HG03103 (cell line): ENCODE measurements at regions not wholly inside any gene's neighbourhood (a gene's known extent, or its start where the extent isn't known, plus 50 kb on each side); places are given as distances from the start of the nearest gene placed in this dataset.

Experiments
- ATAC-seq: cut with Tn5 transposase; IDR thresholded peaks from one replicate; pipeline ENCODE4 v1.9.1; 2021; ENCODE audit warnings: low read depth; ENCODE audit not compliant: unreplicated experiment

DNA sequence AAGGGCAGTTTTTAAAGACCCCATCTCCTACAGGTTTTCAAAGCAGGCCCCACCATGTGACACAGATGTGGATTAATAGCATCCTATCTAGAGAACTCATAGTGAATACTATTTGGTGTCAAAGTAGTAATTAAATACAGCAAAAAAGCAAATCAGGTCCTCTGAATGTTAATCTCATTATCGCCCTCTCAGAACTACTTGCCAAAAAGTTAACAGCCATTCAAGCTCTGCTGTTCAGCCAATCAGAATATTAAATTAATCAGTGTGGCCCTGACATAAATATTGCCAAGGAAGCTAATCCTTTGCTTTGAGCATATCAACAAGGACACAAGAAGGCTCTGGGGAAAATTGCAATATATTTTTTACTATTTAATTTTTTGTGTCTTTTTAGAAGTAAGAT, 428.9 kb upstream of the SOX11 start:
- ATAC-seq: no peak

DNA sequence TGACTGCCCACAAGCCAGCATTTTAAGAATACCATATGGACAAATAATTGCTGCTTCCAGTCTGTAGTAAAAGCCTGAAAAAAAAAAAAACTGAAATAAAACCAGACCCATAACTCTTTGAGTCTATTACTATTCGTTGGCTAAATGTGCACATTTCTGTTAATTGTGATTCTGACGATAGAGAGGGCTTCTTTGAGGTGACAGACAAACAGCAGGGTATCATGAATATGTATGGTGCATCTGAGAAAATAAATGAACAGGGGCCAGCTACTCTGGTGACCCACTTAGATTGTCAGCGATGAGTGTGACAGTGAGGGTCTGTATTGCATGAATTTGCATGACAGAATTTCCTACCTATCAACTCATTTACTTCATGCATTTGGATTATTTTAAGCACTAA, 427.8 kb upstream of the SOX11 start:
- ATAC-seq: no peak

DNA sequence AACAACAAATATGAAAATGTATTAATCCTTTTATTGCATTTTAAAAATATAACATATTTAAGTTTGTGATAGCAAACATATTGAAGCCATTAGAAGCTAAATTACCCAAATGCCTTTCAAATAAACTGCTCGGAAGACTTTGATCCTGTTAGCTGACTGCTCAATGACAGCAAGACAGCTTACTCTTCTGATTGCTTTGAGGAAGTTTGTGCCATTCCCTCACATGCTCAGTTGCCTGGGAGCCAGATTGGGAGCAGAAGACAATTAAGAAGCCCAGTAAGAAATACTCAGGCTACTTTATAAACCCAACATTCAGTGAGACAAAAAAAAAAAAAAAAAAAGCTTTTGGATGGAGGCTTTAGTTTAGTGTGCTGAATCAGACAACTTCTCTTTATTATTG, 407.1 kb upstream of the SOX11 start:
- no peak for ATAC-seq

DNA sequence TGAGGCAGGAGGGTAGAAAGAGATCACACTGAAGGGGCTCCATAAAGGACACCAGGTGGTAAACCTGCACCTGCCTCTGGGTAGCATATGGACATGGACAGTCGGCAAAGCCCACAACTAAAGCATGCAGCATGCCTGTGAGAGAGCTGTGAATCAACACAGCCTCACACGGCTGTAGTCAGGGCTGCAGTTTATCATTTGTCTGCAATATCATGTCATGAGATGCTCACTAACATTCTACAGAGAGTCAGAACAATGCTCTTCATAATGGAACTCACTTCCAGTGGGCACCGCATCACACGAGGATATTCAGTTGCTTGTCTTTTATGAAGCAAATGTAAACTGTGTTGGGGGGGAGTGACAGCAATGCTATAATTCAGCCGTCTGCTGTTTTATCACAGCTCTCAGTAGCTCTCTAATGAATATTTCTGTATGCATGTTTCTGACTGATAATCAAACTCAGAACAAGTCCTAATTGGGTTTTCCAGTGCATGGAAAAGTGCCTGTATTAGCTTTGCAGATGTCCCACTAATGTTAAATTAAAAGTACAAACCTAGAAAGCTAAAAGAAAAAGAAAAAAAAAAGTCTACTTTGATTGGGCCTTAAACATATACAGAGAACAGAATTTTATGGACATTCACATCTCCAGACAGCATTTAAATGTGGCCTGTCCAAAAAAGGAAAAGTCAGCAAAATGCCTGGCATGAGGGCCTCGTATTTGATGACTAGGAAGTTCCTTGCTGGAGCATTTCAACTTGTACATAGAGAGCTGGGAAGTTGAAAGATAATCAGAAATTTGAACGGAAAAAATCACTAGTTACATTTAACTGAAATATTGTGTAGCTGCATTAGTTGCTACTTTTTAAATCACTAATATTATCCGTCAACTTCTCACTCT, 406.1 kb upstream of the SOX11 start:
- no peak for ATAC-seq

DNA sequence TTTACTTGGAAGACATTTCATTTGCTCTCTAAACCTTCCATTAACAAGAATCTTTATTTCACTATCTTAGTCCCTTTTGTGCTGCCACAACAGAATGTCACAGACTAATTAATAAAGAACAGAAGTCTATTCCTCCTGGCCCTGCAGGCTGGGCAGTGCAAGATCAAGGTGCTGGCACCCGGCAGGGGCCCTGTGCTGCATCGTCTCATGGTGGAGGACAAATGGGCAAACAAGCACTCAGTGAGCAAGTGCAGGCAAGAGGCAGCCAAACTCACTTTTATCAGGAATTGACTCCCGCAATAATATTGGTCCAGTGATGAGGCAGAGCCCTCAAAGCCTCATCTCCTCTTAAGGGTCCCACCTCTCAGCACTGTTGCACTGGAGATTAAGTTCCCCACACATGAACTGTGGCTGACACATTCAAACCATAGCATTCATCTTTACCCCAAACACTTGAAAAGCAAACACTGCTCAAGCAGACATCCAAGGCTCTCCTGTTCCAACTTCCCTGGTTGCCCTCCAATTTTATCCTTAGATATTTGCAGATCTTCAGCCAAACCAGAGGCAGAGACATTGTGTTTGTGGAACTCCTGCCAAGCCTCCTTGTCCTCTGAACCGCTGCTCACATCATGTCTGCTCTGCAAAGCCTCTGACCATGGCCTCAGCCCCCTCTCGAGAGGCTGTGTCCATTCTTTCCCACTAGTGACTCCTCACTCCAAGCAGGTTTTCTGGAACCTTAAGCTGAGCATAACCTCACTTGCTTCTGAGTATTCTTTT, 404.4 kb upstream of the SOX11 start:
- no peak for ATAC-seq

DNA sequence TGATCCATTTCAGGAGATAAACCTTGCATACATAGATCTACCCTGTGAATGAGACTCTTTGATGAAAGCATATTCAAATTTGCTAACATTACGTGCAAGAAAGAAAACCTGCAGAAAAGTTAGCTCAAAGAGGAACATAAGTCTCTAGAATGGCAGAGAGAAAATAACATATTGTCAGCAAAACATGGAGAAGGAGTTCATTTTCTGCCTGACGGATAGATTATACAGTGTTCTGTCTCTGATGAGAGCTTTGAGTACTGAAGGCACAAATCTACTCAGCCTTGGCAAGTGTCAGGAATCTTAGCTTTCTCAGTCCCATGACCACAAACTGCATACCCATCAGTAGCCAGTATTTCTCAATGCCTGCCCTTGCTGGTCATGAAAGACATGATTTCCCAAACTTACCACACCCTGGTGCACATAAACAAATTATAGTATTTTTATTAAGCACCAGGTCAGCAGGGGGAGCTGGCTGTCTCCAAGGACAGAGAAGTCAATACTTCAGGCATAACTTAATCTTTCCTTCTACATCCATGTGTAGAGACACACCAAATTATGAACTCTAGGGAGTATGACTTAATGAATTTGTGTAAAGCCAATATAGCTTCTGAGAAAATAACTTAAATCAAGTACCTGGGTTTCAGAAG, 401.2 kb upstream of the SOX11 start:
- no peak for ATAC-seq

DNA sequence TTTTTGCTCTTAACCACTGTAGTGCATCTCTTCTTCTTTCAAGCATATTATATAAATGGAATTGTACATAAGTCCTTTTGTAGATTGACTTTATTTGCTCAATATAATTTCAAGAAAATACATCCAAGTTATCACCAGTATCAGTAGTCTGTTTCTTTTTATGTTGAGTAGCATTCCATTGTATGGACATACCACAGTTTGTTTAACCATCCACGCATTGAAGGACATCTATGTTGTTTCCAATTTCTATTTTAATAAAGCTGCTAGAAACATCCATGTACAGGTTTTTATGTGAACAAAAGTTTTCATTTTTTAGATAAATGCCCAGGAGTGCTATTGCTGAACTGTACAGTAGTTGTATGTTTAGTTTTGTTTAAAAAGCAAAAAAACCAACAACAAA, 387.5 kb upstream of the SOX11 start:
- no peak for ATAC-seq

DNA sequence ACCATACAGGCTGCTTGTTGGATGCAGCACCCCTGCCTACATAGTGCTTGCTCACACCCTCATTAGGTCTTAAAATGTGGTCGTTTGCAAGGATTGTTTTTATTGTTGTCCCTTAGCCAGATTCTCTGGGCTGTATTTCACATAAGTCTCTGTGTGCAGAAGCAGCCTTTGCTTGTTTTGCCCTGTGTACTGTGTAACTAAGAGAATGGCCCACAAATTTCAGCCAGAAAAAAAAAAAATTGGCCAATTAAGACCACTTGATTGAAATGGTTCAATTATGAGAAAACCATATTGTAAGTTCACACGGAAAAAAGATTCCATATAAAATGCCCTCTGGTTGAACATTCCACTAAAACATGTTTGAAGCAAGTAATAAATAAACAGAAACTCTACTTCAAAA, 377.1 kb upstream of the SOX11 start:
- no peak for ATAC-seq

DNA sequence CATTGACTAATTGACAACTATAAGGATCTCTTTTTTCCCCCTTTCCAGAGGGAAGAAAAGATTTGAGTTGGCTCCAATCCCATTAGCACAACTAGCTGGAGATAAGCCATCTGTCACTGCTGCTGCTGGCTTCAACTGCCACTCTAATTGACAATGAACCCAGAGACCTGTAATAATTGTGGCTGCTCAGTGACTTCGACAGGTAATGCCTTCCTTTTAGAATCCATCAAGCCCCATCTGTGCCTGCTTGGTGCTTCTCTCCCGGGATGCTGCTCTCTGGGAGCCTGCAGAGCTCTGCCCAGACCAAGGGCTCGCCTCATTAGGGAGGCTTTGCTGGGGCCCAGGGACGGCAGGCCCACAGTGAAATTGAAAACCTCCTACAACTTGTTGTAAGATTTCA, 376.7 kb upstream of the SOX11 start:
- no peak for ATAC-seq

DNA sequence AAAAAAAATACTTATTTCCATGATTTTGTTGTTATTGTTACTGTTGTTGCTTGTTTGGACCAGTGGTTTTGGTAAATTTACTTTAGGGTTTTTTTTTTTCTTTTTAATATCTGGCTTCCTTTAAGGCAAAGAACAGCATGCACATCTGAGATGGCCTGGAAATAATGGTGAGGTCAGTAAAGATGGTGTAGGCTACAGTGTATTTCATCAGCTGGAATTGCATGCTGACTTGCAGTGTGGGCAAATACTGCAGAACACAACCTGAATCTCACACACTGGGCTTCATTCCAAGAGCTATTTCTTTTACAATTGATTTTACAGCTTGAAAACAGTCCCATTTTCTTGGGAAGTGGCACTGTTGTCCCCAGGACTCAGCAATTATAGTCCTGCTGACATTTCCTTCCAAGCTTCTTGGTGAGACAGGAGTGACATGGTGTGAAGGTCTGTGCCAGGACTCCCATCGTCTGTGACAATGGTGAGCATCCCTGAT, 376.1 kb upstream of the SOX11 start:
- ATAC-seq: no peak

DNA sequence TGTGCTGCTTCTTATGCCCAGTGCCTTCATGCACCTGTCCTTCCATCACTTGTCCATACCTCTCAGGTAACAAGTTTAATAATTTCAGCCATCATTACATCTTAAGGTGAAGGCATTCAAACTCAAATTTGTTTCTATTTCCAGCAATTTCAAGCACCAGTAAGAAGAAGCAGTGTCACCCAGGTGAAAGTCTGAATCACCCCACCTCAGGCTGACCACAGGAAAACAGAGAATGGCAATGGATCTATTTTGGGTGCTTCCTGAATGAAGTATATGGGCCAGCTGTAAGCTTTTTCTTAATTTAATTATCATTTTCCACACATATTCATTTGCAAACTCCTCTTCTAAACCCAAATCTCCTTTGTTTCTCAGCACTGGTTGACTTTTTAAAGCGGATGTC, 372.7 kb upstream of the SOX11 start:
- no peak for ATAC-seq

DNA sequence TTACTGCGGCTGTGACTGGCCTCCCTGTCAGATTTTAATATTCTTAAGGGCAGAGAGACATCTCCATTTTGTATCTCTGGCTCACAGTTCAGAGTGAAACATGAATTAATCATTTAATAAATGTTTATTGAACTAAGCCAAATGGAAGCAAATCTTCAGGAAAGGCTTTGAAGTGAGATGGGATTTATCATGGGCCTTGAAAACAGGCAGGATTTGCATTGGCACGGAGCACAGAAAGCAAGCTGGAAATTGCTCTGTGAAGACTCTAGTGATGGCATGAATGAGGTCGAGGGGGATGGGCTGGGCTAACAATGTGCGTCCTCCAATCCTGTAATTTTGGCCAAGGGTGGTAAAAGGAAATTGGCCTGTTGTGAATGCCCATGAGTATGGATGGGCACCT, 369.8 kb upstream of the SOX11 start:
- no peak for ATAC-seq

DNA sequence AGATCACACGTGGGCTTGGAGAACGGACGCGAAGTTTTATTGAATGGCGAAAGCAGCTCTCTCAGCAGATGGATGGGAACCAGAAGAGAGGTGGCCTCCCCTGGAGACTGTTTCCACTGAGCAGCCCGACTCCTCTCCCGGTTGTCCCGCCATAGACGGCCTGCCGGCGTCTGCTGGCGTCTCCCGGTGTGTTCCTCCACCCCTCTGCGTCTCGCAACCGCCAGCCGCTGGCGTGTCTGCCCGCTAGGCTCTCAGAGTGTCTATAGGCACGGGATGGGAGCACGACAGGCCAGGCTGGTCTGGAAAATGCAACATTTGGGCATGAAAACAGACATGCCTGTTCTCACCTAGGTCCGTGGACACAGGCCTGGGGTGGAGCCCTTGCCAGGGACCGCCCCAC, 366.7 kb upstream of the SOX11 start:
- no peak for ATAC-seq

DNA sequence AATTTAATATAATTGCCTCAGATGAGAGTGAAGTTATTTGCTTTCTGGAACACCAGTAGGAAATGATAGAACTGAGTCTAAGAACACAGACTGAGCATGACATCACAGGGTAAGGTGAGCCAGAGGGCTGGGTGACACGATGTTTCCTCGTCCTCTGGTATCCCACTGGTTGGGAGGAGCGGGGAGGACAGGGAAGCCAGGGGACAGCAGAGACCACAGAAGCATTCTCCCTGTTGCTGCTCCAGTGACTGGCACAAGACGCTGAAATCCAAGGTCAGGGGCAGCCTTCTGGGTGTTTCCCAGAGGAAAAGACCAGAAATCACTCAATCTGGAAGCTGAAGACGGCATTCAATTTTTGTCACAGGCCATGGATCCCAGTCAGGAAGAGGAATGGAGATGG, 363.4 kb upstream of the SOX11 start:
- ATAC-seq: no peak

DNA sequence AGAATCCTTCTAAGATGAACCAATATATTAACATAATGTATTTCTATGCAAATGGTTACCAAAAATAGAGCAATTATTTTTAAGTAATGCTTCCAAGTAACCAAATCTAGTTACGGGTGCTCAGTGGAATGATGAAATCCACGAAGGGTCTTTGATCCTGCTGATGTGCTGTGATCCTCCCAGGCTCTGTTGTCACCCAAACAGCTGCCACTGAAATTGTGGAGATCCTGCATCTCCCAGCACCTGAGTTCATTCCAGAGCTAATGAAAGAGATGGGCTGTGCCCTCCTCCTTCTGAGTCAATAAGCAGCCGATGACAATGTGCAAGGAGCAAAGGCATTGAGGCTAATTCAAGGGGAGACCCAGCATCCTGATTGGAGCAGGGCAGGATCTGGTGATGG, 362.4 kb upstream of the SOX11 start:
- ATAC-seq: no peak

DNA sequence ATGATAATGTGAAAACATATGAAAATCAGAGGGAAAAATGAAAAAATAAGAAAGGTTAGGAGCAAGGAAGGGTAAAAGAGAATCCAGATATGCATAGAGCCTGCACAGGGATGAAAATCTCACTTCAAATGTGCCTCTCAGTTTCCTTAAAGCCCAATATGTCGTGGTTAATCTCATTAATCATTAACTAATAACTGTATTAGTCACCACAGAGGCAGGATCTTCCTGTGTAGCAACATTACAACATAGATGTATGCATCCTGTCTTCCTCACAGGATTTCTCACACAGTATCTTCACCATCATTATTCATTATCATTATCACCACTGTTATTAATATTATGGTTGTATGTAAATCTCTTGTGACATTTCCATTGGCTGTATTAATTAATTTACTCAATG, 361.2 kb upstream of the SOX11 start:
- ATAC-seq: no peak

DNA sequence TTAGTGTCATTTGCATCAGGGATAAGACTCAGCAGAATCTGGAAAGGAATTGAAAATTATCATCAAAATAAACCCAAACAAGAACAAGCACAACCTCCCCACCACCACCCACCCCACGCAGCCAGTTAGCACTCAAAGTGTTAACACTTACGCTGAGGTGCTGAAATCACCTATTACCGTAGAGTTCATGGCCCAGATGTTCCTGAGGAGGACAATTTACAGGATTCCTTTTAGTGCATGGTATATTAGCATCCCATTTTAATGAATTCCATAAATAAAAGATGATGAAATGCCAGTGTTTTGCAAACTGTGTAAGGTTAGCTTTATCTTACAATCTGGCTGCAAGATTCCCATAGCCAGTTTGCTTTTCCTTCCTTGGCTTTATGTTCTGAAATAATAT, 359.3 kb upstream of the SOX11 start:
- ATAC-seq: no peak

DNA sequence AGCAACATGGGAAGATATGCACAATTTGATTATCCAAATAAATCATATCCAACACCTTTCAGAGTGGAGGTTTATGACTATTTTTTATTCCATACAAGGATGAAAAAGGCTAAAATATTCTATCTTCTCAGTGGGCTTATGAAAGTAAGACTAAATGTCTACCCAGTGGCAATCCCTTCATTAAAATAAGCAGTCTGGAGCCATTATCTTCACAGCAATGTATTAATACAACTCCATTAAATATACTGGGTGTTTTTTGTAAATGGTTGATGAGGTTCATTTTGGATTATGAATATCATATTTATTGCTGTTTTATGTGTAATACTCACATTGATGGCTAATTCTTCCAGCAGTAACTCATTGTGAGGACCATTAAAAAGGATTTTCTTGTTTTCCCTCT, 352.7 kb upstream of the SOX11 start:
- no peak for ATAC-seq

DNA sequence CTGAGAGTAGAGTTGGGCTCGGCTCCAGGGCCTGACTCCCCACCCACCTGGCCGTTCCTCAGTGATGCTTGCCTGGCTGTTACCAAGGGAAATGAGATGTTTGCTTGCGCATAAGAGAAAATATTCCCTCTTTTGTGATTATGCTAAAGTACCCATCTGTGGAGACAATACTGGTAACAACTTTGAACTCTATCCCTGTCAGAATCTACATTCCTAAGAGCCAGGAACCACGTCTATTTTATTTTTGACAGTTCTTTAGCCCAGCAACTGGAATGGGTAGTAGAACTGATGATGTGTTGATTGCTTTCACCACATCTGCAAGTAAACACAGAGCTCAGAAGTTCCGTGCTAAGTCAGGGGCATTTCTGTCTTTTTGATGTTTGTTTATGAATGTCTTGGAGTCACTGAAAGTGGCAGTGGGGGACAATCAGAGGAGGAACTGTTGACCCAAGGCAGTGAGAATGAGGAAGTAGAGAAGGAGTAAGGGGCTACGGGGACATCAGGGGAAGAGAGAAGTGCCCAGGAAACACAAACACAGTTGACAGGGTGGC, 348.3 kb upstream of the SOX11 start:
- no peak for ATAC-seq

DNA sequence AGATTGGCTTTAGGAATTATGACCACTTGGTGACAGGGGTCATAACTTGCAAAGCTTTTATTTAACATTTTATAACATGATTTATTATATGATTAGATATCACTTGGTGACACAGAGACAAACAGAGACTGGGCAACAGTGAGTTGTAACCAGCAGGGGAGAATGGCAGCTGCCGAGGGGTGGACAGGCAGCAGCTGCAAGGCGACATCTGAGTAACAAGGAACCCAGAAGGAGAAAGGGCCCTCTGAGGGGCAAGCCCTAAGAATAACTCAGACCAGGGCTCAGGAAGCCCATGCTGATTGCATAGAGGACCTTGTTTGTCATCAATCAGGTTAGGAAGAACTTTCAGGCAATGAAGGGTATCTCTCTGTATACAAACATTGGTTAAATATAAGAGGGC, 339.9 kb upstream of the SOX11 start:
- ATAC-seq: no peak

DNA sequence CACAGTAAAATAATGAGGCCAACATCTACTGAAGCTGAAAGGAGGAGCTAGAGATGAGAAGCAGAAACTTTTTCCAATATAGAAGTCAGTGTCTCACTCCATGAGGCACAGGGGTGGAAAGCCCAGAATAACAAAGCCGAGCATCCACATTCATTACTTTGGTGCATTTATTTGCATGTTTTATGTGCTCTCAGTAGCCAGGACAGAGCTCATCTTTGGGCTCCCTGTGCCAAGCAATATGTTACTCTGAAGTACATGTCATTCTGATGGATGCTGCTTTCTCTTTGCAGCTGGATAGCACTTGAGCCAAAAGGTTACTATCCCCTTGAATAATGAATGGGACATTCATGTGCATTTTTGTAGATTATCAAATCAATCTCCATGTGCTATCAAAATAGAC, 338.6 kb upstream of the SOX11 start:
- no peak for ATAC-seq
